H1 (cell line): ENCODE measurements at regions not wholly inside any gene's neighbourhood (a gene's known extent, or its start where the extent isn't known, plus 50 kb on each side); places are given as distances from the start of the nearest gene placed in this dataset.

Experiments
- BRCA1 ChIP-seq: IDR thresholded peaks from 2 replicates; pipeline ENCODE4 v1.6.1; 2012; ENCODE audit warnings: low read depth, low read length, improper control_type of control experiment
- GABPA ChIP-seq: IDR thresholded peaks from 2 replicates; pipeline ENCODE4 v1.6.1; 2011; ENCODE audit warnings: mild to moderate bottlenecking, low read length, moderate library complexity, borderline replicate concordance; ENCODE audit not compliant: insufficient read depth
- SIRT6 ChIP-seq: IDR thresholded peaks from one replicate; pipeline ENCODE4 v1.7.1; 2012; ENCODE audit warnings: low read length, inconsistent platforms
- SUZ12 ChIP-seq: fragments of 200-600 bp; sonication (generic); IDR thresholded peaks from 2 replicates; pipeline ENCODE4 v1.6.1; 2012; ENCODE audit warnings: mild to moderate bottlenecking, inconsistent platforms, low read length, moderate library complexity, mixed read lengths
- TF ChIP-seq, protein P1 (sequence below), 3 experiments: IDR thresholded peaks; 1 replicate in 2 of 3; 2 replicates in 1 of 3; pipeline versions ENCODE4 v1.5.1 to v1.6.1; 2011; ENCODE audit warnings: low read length in 3 of 3, mild to moderate bottlenecking in 3 of 3, inconsistent platforms in 2 of 3, low read depth in 1 of 3, moderate library complexity in 1 of 3; ENCODE audit not compliant: insufficient read depth in 1 of 3; ENCODE audit errors: control extremely low read depth in 1 of 3
- TF ChIP-seq, protein P2 (sequence below): IDR thresholded peaks from 2 replicates; pipeline ENCODE4 v1.6.1; 2012; ENCODE audit warnings: inconsistent platforms
- TF ChIP-seq, protein P3 (sequence below): fragments of 300-600 bp; sonication (generic); IDR thresholded peaks from 2 replicates; pipeline ENCODE4 v1.7.1; 2012; ENCODE audit warnings: low read length, moderate library complexity, mild to moderate bottlenecking, inconsistent platforms; ENCODE audit not compliant: insufficient replicate concordance

DNA sequence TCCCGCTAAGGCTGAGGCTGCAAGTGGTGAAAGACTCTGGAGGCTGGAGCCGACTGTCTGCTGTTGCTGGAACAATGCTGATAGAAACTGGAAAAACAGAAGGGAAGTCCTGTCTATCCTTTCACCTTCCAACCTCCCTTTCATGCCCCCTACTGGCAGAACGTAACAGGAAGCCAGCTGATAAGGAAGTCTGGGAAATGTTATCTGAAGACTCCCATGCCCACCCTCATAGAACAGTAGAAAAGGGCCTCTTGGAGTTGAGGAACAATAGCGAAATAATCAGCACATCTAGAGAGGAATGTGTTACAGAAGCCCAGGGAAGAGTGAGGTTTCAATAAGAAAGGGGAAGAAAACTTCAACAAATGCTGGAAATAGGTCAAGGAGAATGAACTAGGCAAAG lies 117.1 kb upstream of the DKK2 start (continued):
- TF ChIP-seq, protein P1, sequence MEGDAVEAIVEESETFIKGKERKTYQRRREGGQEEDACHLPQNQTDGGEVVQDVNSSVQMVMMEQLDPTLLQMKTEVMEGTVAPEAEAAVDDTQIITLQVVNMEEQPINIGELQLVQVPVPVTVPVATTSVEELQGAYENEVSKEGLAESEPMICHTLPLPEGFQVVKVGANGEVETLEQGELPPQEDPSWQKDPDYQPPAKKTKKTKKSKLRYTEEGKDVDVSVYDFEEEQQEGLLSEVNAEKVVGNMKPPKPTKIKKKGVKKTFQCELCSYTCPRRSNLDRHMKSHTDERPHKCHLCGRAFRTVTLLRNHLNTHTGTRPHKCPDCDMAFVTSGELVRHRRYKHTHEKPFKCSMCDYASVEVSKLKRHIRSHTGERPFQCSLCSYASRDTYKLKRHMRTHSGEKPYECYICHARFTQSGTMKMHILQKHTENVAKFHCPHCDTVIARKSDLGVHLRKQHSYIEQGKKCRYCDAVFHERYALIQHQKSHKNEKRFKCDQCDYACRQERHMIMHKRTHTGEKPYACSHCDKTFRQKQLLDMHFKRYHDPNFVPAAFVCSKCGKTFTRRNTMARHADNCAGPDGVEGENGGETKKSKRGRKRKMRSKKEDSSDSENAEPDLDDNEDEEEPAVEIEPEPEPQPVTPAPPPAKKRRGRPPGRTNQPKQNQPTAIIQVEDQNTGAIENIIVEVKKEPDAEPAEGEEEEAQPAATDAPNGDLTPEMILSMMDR (IDR thresholded peaks at IDR 0.05; ENCODE audit: control extremely low read depth in 1 of 3, insufficient read depth in 1 of 3, low read depth in 1 of 3, low read length in 3 of 3), result peak in 2 of 3 experiments; percentile 61 to 76; a peak in 3 of 4 replicates
- TF ChIP-seq SUZ12 (no peak), BRCA1 (no peak), SIRT6 (no peak), GABPA (no peak)
- TF ChIP-seq, protein P2, sequence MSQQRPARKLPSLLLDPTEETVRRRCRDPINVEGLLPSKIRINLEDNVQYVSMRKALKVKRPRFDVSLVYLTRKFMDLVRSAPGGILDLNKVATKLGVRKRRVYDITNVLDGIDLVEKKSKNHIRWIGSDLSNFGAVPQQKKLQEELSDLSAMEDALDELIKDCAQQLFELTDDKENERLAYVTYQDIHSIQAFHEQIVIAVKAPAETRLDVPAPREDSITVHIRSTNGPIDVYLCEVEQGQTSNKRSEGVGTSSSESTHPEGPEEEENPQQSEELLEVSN, result no peak
- TF ChIP-seq, protein P3, sequence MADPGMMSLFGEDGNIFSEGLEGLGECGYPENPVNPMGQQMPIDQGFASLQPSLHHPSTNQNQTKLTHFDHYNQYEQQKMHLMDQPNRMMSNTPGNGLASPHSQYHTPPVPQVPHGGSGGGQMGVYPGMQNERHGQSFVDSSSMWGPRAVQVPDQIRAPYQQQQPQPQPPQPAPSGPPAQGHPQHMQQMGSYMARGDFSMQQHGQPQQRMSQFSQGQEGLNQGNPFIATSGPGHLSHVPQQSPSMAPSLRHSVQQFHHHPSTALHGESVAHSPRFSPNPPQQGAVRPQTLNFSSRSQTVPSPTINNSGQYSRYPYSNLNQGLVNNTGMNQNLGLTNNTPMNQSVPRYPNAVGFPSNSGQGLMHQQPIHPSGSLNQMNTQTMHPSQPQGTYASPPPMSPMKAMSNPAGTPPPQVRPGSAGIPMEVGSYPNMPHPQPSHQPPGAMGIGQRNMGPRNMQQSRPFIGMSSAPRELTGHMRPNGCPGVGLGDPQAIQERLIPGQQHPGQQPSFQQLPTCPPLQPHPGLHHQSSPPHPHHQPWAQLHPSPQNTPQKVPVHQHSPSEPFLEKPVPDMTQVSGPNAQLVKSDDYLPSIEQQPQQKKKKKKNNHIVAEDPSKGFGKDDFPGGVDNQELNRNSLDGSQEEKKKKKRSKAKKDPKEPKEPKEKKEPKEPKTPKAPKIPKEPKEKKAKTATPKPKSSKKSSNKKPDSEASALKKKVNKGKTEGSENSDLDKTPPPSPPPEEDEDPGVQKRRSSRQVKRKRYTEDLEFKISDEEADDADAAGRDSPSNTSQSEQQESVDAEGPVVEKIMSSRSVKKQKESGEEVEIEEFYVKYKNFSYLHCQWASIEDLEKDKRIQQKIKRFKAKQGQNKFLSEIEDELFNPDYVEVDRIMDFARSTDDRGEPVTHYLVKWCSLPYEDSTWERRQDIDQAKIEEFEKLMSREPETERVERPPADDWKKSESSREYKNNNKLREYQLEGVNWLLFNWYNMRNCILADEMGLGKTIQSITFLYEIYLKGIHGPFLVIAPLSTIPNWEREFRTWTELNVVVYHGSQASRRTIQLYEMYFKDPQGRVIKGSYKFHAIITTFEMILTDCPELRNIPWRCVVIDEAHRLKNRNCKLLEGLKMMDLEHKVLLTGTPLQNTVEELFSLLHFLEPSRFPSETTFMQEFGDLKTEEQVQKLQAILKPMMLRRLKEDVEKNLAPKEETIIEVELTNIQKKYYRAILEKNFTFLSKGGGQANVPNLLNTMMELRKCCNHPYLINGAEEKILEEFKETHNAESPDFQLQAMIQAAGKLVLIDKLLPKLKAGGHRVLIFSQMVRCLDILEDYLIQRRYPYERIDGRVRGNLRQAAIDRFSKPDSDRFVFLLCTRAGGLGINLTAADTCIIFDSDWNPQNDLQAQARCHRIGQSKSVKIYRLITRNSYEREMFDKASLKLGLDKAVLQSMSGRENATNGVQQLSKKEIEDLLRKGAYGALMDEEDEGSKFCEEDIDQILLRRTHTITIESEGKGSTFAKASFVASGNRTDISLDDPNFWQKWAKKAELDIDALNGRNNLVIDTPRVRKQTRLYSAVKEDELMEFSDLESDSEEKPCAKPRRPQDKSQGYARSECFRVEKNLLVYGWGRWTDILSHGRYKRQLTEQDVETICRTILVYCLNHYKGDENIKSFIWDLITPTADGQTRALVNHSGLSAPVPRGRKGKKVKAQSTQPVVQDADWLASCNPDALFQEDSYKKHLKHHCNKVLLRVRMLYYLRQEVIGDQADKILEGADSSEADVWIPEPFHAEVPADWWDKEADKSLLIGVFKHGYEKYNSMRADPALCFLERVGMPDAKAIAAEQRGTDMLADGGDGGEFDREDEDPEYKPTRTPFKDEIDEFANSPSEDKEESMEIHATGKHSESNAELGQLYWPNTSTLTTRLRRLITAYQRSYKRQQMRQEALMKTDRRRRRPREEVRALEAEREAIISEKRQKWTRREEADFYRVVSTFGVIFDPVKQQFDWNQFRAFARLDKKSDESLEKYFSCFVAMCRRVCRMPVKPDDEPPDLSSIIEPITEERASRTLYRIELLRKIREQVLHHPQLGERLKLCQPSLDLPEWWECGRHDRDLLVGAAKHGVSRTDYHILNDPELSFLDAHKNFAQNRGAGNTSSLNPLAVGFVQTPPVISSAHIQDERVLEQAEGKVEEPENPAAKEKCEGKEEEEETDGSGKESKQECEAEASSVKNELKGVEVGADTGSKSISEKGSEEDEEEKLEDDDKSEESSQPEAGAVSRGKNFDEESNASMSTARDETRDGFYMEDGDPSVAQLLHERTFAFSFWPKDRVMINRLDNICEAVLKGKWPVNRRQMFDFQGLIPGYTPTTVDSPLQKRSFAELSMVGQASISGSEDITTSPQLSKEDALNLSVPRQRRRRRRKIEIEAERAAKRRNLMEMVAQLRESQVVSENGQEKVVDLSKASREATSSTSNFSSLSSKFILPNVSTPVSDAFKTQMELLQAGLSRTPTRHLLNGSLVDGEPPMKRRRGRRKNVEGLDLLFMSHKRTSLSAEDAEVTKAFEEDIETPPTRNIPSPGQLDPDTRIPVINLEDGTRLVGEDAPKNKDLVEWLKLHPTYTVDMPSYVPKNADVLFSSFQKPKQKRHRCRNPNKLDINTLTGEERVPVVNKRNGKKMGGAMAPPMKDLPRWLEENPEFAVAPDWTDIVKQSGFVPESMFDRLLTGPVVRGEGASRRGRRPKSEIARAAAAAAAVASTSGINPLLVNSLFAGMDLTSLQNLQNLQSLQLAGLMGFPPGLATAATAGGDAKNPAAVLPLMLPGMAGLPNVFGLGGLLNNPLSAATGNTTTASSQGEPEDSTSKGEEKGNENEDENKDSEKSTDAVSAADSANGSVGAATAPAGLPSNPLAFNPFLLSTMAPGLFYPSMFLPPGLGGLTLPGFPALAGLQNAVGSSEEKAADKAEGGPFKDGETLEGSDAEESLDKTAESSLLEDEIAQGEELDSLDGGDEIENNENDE, result peak; percentile 50
- TF ChIP-seq, all 59 proteins: peak for 5
